Upper lobe of left lung (tissue), 4 donors: ENCODE measurements at regions not wholly inside any gene's neighbourhood (a gene's known extent, or its start where the extent isn't known, plus 50 kb on each side); places are given as distances from the start of the nearest gene placed in this dataset.

Experiments
- POLR2A ChIP-seq, 4 donors: fragments of 450-650 bp; IDR thresholded peaks; one replicate each; pipeline ENCODE4 v1.5.1; 2016 to 2017; ENCODE audit warnings: antibody characterized with exemption in 4 of 4, mild to moderate bottlenecking in 2 of 4
- POLR2AphosphoS5 ChIP-seq, 2 donors: sonication (generic); formaldehyde crosslinking; IDR thresholded peaks; one replicate each; pipeline ENCODE4 v1.5.1; 2017; ENCODE audit warnings: antibody characterized with exemption in 2 of 2
- TF ChIP-seq, protein P1 (sequence below), 6 experiments: fragments of 450-650 bp in 4 of 6; fragments of 200-600 bp in 2 of 6; sonication (generic) in 2 of 6; IDR thresholded peaks; one replicate each; pipeline ENCODE4 v1.5.1; 2016 to 2019; ENCODE audit warnings: antibody characterized with exemption in 6 of 6

GRCh38 chr14:104513641-104514046 lies 65.9 kb upstream of the C14orf180 start:
- TF ChIP-seq, protein P1, sequence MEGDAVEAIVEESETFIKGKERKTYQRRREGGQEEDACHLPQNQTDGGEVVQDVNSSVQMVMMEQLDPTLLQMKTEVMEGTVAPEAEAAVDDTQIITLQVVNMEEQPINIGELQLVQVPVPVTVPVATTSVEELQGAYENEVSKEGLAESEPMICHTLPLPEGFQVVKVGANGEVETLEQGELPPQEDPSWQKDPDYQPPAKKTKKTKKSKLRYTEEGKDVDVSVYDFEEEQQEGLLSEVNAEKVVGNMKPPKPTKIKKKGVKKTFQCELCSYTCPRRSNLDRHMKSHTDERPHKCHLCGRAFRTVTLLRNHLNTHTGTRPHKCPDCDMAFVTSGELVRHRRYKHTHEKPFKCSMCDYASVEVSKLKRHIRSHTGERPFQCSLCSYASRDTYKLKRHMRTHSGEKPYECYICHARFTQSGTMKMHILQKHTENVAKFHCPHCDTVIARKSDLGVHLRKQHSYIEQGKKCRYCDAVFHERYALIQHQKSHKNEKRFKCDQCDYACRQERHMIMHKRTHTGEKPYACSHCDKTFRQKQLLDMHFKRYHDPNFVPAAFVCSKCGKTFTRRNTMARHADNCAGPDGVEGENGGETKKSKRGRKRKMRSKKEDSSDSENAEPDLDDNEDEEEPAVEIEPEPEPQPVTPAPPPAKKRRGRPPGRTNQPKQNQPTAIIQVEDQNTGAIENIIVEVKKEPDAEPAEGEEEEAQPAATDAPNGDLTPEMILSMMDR (IDR thresholded peaks at IDR 0.05): no peak
- TF ChIP-seq POLR2A (IDR thresholded peaks at IDR 0.05) (no peak), POLR2AphosphoS5 (IDR thresholded peaks at IDR 0.05) (no peak)
